GM23338 (cell line): ENCODE measurements at regions not wholly inside any gene's neighbourhood (a gene's known extent, or its start where the extent isn't known, plus 50 kb on each side); places are given as distances from the start of the nearest gene placed in this dataset.

Source experiments
- ATAC-seq: fragments of 200-7000 bp; cut with Tn5 transposase; 3 replicates; pipeline ENCODE4 v1.9.1; 2020
- DNase-seq: peaks from one replicate; pipeline ENCODE4 v3.0.0-alpha.2; 2015; ENCODE audit warnings: low spot score
- H2AFZ ChIP-seq: fragments of 200-600 bp; sonication (generic); 2 replicates; pipeline ENCODE4 v1.8.0; 2016; ENCODE audit warnings: antibody characterized with exemption, mild to moderate bottlenecking, moderate library complexity
- H3F3A ChIP-seq: fragments of 200-600 bp; sonication (generic); replicated peaks from 2 replicates; pipeline ENCODE4 v1.8.0; 2017; ENCODE audit warnings: antibody characterized with exemption, mixed run types, low read depth
- H3K27ac ChIP-seq: fragments of 200-600 bp; sonication (generic); 2 replicates; pipeline ENCODE4 v1.6.1; 2016; ENCODE audit warnings: low read depth
- H3K27me3 ChIP-seq: fragments of 200-600 bp; sonication (generic); 2 replicates; pipeline ENCODE4 v1.8.0; 2016; ENCODE audit warnings: mild to moderate bottlenecking, mixed run types, moderate library complexity; ENCODE audit not compliant: insufficient read depth
- H3K36me3 ChIP-seq: fragments of 200-600 bp; sonication (generic); 2 replicates; pipeline ENCODE4 v1.8.0; 2016; ENCODE audit warnings: mild to moderate bottlenecking; ENCODE audit not compliant: insufficient read depth
- H3K4me1 ChIP-seq: fragments of 200-600 bp; sonication (generic); 2 replicates; pipeline ENCODE4 v1.8.0; 2016; ENCODE audit warnings: mild to moderate bottlenecking, moderate library complexity; ENCODE audit not compliant: insufficient read depth
- H3K4me2 ChIP-seq: fragments of 200-600 bp; sonication (generic); 2 replicates; pipeline ENCODE4 v1.7.1; 2017; ENCODE audit warnings: mixed run types
- H3K4me3 ChIP-seq: fragments of 200-600 bp; sonication (generic); 2 replicates; pipeline ENCODE4 v1.6.1; 2016; ENCODE audit warnings: mixed run types
- H3K79me2 ChIP-seq: fragments of 200-600 bp; sonication (generic); replicated peaks from 2 replicates; pipeline ENCODE4 v1.8.0; 2017; ENCODE audit warnings: mild to moderate bottlenecking; ENCODE audit not compliant: insufficient read depth
- H3K9me2 ChIP-seq: fragments of 200-600 bp; sonication (generic); 2 replicates; pipeline ENCODE4 v1.8.0; 2017; ENCODE audit not compliant: insufficient read depth
- H4K20me1 ChIP-seq: fragments of 200-600 bp; sonication (generic); replicated peaks from 2 replicates; pipeline ENCODE4 v1.8.0; 2017; ENCODE audit warnings: mild to moderate bottlenecking; ENCODE audit not compliant: insufficient read depth
- H3K27ac Mint-ChIP-seq: 2 replicates; pipeline ENCODE4 v1.8.0; 2020; ENCODE audit warnings: inconsistent platforms, mild to moderate bottlenecking, moderate library complexity, mixed read lengths
- H3K27me3 Mint-ChIP-seq: 3 replicates; pipeline ENCODE4 v1.8.0; 2022; ENCODE audit warnings: low read depth, mild to moderate bottlenecking, moderate library complexity, mixed read lengths, inconsistent platforms; ENCODE audit not compliant: insufficient read depth, poor library complexity
- H3K36me3 Mint-ChIP-seq: 3 replicates; pipeline ENCODE4 v1.8.0; 2021; ENCODE audit warnings: low read depth, mild to moderate bottlenecking, inconsistent platforms, moderate library complexity, mixed read lengths
- H3K4me1 Mint-ChIP-seq: 3 replicates; pipeline ENCODE4 v1.8.0; 2020; ENCODE audit warnings: mild to moderate bottlenecking, inconsistent platforms, mixed read lengths
- H3K4me3 Mint-ChIP-seq: 3 replicates; pipeline ENCODE4 v1.8.0; 2021; ENCODE audit warnings: moderate library complexity, mild to moderate bottlenecking, inconsistent platforms, mixed read lengths
- H3K9me3 Mint-ChIP-seq: 3 replicates; pipeline ENCODE4 v1.8.0; 2020; ENCODE audit warnings: moderate library complexity, mild to moderate bottlenecking, inconsistent platforms, mixed read lengths
- CTCF ChIP-seq, 2 experiments: fragments of 200-600 bp in 1 of 2; sonication (generic) in 1 of 2; conservative IDR thresholded peaks; 2 replicates each; pipeline versions ENCODE4 v1.5.1 to v1.6.1; 2016 to 2017; ENCODE audit warnings: antibody characterized with exemption in 2 of 2, low read depth in 2 of 2, mild to moderate bottlenecking in 2 of 2, moderate library complexity in 1 of 2
- ETS1 ChIP-seq: IDR thresholded peaks from 2 replicates; pipeline ENCODE4 v1.6.1; 2016; ENCODE audit warnings: antibody characterized with exemption
- EZH2 ChIP-seq: fragments of 200-600 bp; sonication (generic); IDR thresholded peaks from one replicate; pipeline ENCODE4 v1.8.0; 2017; ENCODE audit warnings: antibody characterized with exemption, mild to moderate bottlenecking, low read depth; ENCODE audit not compliant: unreplicated experiment
- JUNB ChIP-seq: IDR thresholded peaks from one replicate; pipeline ENCODE4 v1.6.1; 2016; ENCODE audit warnings: antibody characterized with exemption; ENCODE audit not compliant: unreplicated experiment
- STAT1 ChIP-seq: IDR thresholded peaks from one replicate; pipeline ENCODE4 v1.6.1; 2016; ENCODE audit warnings: antibody characterized with exemption; ENCODE audit not compliant: unreplicated experiment
- ZNF114 ChIP-seq: fragments of 250-450 bp; sonication (Bioruptor Pico); IDR thresholded peaks from 2 replicates; pipeline ENCODE4 v1.5.0; 2020; ENCODE audit warnings: mild to moderate bottlenecking, moderate library complexity

GRCh38 chr12:94875525-94875924 is 128.0 kb downstream of the NDUFA12 start:
- DNase-seq = peak; percentile 63
- Mint-ChIP-seq H3K9me3 (peaks cover 5% of the 10 kb centered on the region; the same call in 2 of the 3 replicates), H3K27me3 (peaks cover 39% of the 10 kb centered on the region), H3K36me3 (no peaks in the 10 kb centered on the region), H3K4me1 (peaks cover 24% of the 10 kb centered on the region), H3K27ac (no peak overlapping the region), H3K4me3 (no peak overlapping the region)
- peak; percentile 18 for ATAC-seq
- Histone ChIP-seq H3K27me3 (peaks cover 51% of the 10 kb centered on the region), H4K20me1 (no peaks in the 10 kb centered on the region), H3K4me1 (peaks cover 27% of the 10 kb centered on the region), H3K27ac (no peak overlapping the region), H3K36me3 (no peaks in the 10 kb centered on the region), H3K4me3 (no peak overlapping the region), H2AFZ (no peak overlapping the region), H3K4me2 (no peak overlapping the region), H3K9me2 (no peaks in the 10 kb centered on the region; the same call in 1 of the 2 replicates), H3K79me2 (no peaks in the 10 kb centered on the region), H3F3A (no peaks in the 10 kb centered on the region)
- TF ChIP-seq EZH2 (no peak), CTCF (conservative IDR thresholded peaks at IDR 0.05; ENCODE audit: low read depth in 2 of 2) (peak; percentile 55 to 83)

GRCh38 chr12:94874518-94875302 is 128.8 kb downstream of the NDUFA12 start:
- peak overlapping the region; percentile 80 for H3K4me3 ChIP-seq
- DNase-seq = peak; percentile 24

More at GRCh38 chr12:94874518-94875302, 128.8 kb downstream of the NDUFA12 start:
- Histone ChIP-seq H3K4me2 (peak overlapping the region; percentile 93), H3K4me1 (peaks cover 27% of the 10 kb centered on the region), H3K27ac (no peak overlapping the region), H3F3A (no peaks in the 10 kb centered on the region), H3K79me2 (no peaks in the 10 kb centered on the region), H3K27me3 (peaks cover 51% of the 10 kb centered on the region), H3K9me2 (no peaks in the 10 kb centered on the region), H2AFZ (peak overlapping the region; percentile 99), H3K36me3 (no peaks in the 10 kb centered on the region), H4K20me1 (no peaks in the 10 kb centered on the region)
- Mint-ChIP-seq H3K36me3 (no peaks in the 10 kb centered on the region), H3K27ac (no peak overlapping the region), H3K4me1 (peaks cover 24% of the 10 kb centered on the region), H3K4me3 (peak overlapping the region; percentile 80), H3K27me3 (peaks cover 39% of the 10 kb centered on the region), H3K9me3 (peaks cover 5% of the 10 kb centered on the region; the same call in 2 of the 3 replicates)
- no peak for TF ChIP-seq JUNB
- no peak for TF ChIP-seq STAT1
- no peak for TF ChIP-seq ETS1
- no peak for TF ChIP-seq ZNF114 (CRISPR knock-in tag)
- ATAC-seq = no peak
